ENCODE measurements at regions not wholly inside any gene's neighbourhood (a gene's known extent, or its start where the extent isn't known, plus 50 kb on each side); places are given as distances from the start of the nearest gene placed in this dataset.

DNA sequence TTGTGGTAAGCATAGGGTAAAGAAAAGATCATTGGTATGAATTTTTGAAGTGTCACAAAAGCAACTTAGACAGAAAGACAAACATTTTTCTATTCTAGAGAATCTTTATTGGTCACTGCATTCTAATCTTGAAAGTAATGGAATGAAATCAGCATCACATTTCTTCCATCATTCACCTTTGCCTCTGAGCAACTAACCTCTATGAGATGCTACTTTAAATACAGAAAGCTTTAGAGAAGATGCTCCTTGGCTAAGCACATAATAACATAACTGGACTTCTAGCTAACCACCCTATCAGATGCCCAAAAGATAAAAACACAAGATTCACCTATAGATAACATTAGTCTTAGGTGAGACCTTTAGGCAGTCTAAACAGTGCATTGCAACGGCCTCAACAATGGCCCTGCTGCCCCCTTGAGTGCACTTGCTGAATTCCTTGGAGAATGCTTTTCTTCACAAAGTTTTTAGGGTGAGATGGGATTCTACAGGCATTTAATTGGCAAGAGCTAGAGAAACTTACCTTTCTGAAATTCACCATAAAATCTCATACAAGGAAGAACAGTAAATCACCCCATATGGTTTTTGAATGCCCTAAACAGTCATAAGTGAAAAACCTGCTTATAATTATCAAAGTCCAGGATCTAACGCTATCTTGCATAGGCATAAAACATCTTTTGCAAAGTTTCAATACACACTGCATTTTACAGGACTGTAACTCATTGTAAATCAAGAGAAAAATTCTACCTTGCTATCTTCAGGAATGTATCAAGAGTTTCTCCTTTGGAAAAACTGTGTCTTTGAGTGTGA lies 791.3 kb upstream of the CHAC2 start:
- TF ChIP-seq, protein P1, sequence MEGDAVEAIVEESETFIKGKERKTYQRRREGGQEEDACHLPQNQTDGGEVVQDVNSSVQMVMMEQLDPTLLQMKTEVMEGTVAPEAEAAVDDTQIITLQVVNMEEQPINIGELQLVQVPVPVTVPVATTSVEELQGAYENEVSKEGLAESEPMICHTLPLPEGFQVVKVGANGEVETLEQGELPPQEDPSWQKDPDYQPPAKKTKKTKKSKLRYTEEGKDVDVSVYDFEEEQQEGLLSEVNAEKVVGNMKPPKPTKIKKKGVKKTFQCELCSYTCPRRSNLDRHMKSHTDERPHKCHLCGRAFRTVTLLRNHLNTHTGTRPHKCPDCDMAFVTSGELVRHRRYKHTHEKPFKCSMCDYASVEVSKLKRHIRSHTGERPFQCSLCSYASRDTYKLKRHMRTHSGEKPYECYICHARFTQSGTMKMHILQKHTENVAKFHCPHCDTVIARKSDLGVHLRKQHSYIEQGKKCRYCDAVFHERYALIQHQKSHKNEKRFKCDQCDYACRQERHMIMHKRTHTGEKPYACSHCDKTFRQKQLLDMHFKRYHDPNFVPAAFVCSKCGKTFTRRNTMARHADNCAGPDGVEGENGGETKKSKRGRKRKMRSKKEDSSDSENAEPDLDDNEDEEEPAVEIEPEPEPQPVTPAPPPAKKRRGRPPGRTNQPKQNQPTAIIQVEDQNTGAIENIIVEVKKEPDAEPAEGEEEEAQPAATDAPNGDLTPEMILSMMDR (IDR thresholded peaks at IDR 0.05; ENCODE audit: low read depth, low read length, poor library complexity, severe bottlenecking), result peak; percentile 45
- TF ChIP-seq EZH2phosphoT487 (IDR thresholded peaks at IDR 0.05; ENCODE audit: borderline replicate concordance, low read length), result no peak

Measured in DOHH2 (cell line).